ENCODE measurements at regions not wholly inside any gene's neighbourhood (a gene's known extent, or its start where the extent isn't known, plus 50 kb on each side); places are given as distances from the start of the nearest gene placed in this dataset.

- Histone ChIP-seq H2AFZ (ENCODE audit: low read depth, low read length) (no peak overlapping the region), H3K9ac (ENCODE audit: insufficient read depth in 1 of 2, low read depth in 2 of 2, low read length in 2 of 2) (no peak overlapping the region), H4K20me1 (replicated peaks; ENCODE audit: control insufficient read depth, insufficient read depth, low read length) (no peaks in the 10 kb centered on the region), H3K36me3 (ENCODE audit: control insufficient read depth, insufficient read depth, low read length) (no peaks in the 10 kb centered on the region), H3K4me2 (ENCODE audit: insufficient read depth, low read length) (no peak overlapping the region), H3K4me3 (no peak overlapping the region), H3K9me3 (replicated peaks; ENCODE audit: control insufficient read depth, insufficient read depth, low read depth, low read length) (no peaks in the 10 kb centered on the region), H3K27me3 (ENCODE audit: control insufficient read depth in 2 of 2, insufficient read depth in 2 of 2, low read length in 2 of 2) (no peaks in the 10 kb centered on the region), H3K27ac (ENCODE audit: extremely low read depth, low read depth, low read length) (no peak overlapping the region), H3K79me2 (ENCODE audit: control insufficient read depth, insufficient read depth, low read length) (no peaks in the 10 kb centered on the region), H3K4me1 (replicated peaks in 1 of 2; ENCODE audit: control insufficient read depth in 2 of 2, insufficient read depth in 2 of 2, low read length in 2 of 2) (no peaks in the 10 kb centered on the region), H3K9me1 (ENCODE audit: control insufficient read depth, insufficient read depth, low read length) (no peaks in the 10 kb centered on the region)
- TF ChIP-seq PATZ1 (CRISPR knock-in tag; IDR thresholded peaks at IDR 0.05; ENCODE audit: borderline replicate concordance) (no peak), EGR1 (conservative IDR thresholded peaks at IDR 0.05) (no peak), NUFIP1 (IDR thresholded peaks at IDR 0.05; ENCODE audit: partially characterized antibody) (no peak), CBX5 (IDR thresholded peaks at IDR 0.05; ENCODE audit: borderline replicate concordance, low read depth) (no peak), PYGO2 (tag; IDR thresholded peaks at IDR 0.05) (no peak), RBM39 (optimal IDR thresholded peaks at IDR 0.05; ENCODE audit: low read depth, low read length) (no peak), CSDE1 (IDR thresholded peaks at IDR 0.05) (no peak), DIDO1 (tag; IDR thresholded peaks at IDR 0.05; ENCODE audit: low read depth) (no peak)
- in situ Hi-C loops (cut with MboI) (no loop called here), intact Hi-C loops (cut with micrococcal nuclease) (no loop called here)
- no peak for ATAC-seq
- 0% methylated on average over 2 of the region's 2 CpGs for WGBS (ENCODE audit: insufficient coverage, low coverage, missing lambda C conversion rate)
- ChIA-PET CTCF (ENCODE audit: low intra/inter-chr PET ratio) (no interaction called here), POLR2A (interaction anchor here (0.6 kb wide), 1 partner anchor 33 kb away, joined by 3 read pairs; no protein-coding TSS in a partner anchor)
- FAIRE-seq: no peak
- DNase-seq (ENCODE audit: extremely low read depth in 1 of 4, low spot score in 3 of 4): no peak
- BruUV-seq (replicated peaks): no TSS peak
These were observed 228.1 kb upstream of the NR4A3 start for GRCh38 chr9:99593610-99594009.
